ENCODE measurements at regions not wholly inside any gene's neighbourhood (a gene's known extent, or its start where the extent isn't known, plus 50 kb on each side); places are given as distances from the start of the nearest gene placed in this dataset.

GRCh38 chr4:136743238-136743637 lies 789.1 kb downstream of the PCDH18 start:
- in situ Hi-C loops (cut with HindIII; ENCODE audit: low pct_unique_long_range_greater_than_20kb, low sequenced_read_pairs) (no loop called here), intact Hi-C loops (cut with micrococcal nuclease; ENCODE audit: unreplicated experiment) (no loop called here)
- H3K4me1 ChIP-seq (ENCODE audit: control insufficient read depth, insufficient read depth, low read length) = no peaks in the 10 kb centered on the region
- no peak for DNase-seq (ENCODE audit: low read depth, low spot score)
- no peak for ATAC-seq
- no peaks in the 10 kb centered on the region for H3K36me3 ChIP-seq (ENCODE audit: control insufficient read depth, insufficient read depth, low read length)
- ChIA-PET POLR2A (no interaction called here), CTCF (no interaction called here)
- no peak overlapping the region for H3K27ac ChIP-seq (ENCODE audit: low read length)
- H3K27me3 ChIP-seq (ENCODE audit: control insufficient read depth, insufficient read depth, low read length) = no peaks in the 10 kb centered on the region
- TF ChIP-seq TCF7L2 (IDR thresholded peaks at IDR 0.05; ENCODE audit: low read depth, low read length) = no peak
- no peak for TF ChIP-seq REST (IDR thresholded peaks at IDR 0.05; ENCODE audit: insufficient read depth in 1 of 2, low read depth in 2 of 2, low read length in 1 of 2)
- TF ChIP-seq CTCF (IDR thresholded peaks at IDR 0.05) = no peak
- no peak for TF ChIP-seq POLR2AphosphoS5 (IDR thresholded peaks at IDR 0.05; ENCODE audit: low read depth, low read length)
- no peak for TF ChIP-seq SIN3A (IDR thresholded peaks at IDR 0.05; ENCODE audit: borderline replicate concordance, insufficient read depth, low read depth, low read length)
- no peak overlapping the region for H3K4me3 ChIP-seq (ENCODE audit: low read depth in 2 of 2, low read length in 2 of 2)
- no peaks in the 10 kb centered on the region for H3K9me3 ChIP-seq (ENCODE audit: control insufficient read depth, insufficient read depth, low read depth, low read length)
- no TSS peak for BruUV-seq (replicated peaks)

GRCh38 chr4:136742333-136742732 lies 790.0 kb downstream of the PCDH18 start:
- Histone ChIP-seq H3K27ac (ENCODE audit: low read length) (no peak overlapping the region), H3K4me1 (ENCODE audit: control insufficient read depth, insufficient read depth, low read length) (no peaks in the 10 kb centered on the region), H3K36me3 (ENCODE audit: control insufficient read depth, insufficient read depth, low read length) (no peaks in the 10 kb centered on the region), H3K9me3 (ENCODE audit: control insufficient read depth, insufficient read depth, low read depth, low read length) (no peaks in the 10 kb centered on the region), H3K27me3 (ENCODE audit: control insufficient read depth, insufficient read depth, low read length) (no peaks in the 10 kb centered on the region), H3K4me3 (ENCODE audit: low read depth in 2 of 2, low read length in 2 of 2) (no peak overlapping the region)
- DNase-seq (ENCODE audit: low read depth, low spot score) = no peak
- CTCF ChIA-PET = no interaction called here
- BruUV-seq (replicated peaks) = no TSS peak
- ATAC-seq = no peak
- in situ Hi-C loops (cut with HindIII; ENCODE audit: low pct_unique_long_range_greater_than_20kb, low sequenced_read_pairs) (no loop called here), intact Hi-C loops (cut with micrococcal nuclease; ENCODE audit: unreplicated experiment) (no loop called here)
- POLR2A ChIA-PET = no interaction called here
- TF ChIP-seq POLR2AphosphoS5 (IDR thresholded peaks at IDR 0.05; ENCODE audit: low read depth, low read length) = no peak
- TF ChIP-seq SIN3A (IDR thresholded peaks at IDR 0.05; ENCODE audit: borderline replicate concordance, insufficient read depth, low read depth, low read length) = no peak
- no peak for TF ChIP-seq TCF7L2 (IDR thresholded peaks at IDR 0.05; ENCODE audit: low read depth, low read length)
- no peak for TF ChIP-seq REST (IDR thresholded peaks at IDR 0.05; ENCODE audit: insufficient read depth in 1 of 2, low read depth in 2 of 2, low read length in 1 of 2)
- no peak for TF ChIP-seq CTCF (IDR thresholded peaks at IDR 0.05)

Data from Panc1 (cell line).